ENCODE measurements at regions not wholly inside any gene's neighbourhood (a gene's known extent, or its start where the extent isn't known, plus 50 kb on each side); places are given as distances from the start of the nearest gene placed in this dataset.

GRCh38 chr2:2898744-2899143 lies 478.9 kb downstream of the EIPR1 start:
- TF ChIP-seq CTCF (IDR thresholded peaks at IDR 0.05), result no peak
- TF ChIP-seq POLR2A (IDR thresholded peaks at IDR 0.05), result no peak

All from thyroid gland (tissue), 4 donors.